ENCODE measurements at regions not wholly inside any gene's neighbourhood (a gene's known extent, or its start where the extent isn't known, plus 50 kb on each side); places are given as distances from the start of the nearest gene placed in this dataset.

GRCh38 chr12:94712815-94713515 lies 62.6 kb upstream of the TMCC3 start:
- DNase-seq (no peak), ATAC-seq (no peak)

- DNase-seq, result peak; percentile 20
- peak; percentile 40 for ATAC-seq
Observed at GRCh38 chr12:94710933-94711332, 60.6 kb upstream of the TMCC3 start.

GRCh38 chr12:94707892-94708291 lies 57.5 kb upstream of the TMCC3 start:
- no peak for DNase-seq
- ATAC-seq, result no peak

- ATAC-seq, result no peak
- DNase-seq, result no peak
Observed at GRCh38 chr12:94707036-94707435, 56.7 kb upstream of the TMCC3 start.

GRCh38 chr12:94706250-94706661 lies 55.9 kb upstream of the TMCC3 start:
- DNase-seq (no peak), ATAC-seq (peak; percentile 61)

- DNase-seq, result no peak
- no peak for ATAC-seq
Observed at GRCh38 chr12:94705676-94706075, 55.3 kb upstream of the TMCC3 start.

GRCh38 chr12:94704452-94705306 lies 54.3 kb upstream of the TMCC3 start:
- DNase-seq, result no peak
- no peak for ATAC-seq

GRCh38 chr12:94702696-94703095 lies 52.3 kb upstream of the TMCC3 start:
- DNase-seq, result no peak
- no peak for ATAC-seq

GRCh38 chr12:94701711-94702110 lies 51.4 kb upstream of the TMCC3 start:
- ATAC-seq (no peak), DNase-seq (no peak)

- ATAC-seq, result no peak
- DNase-seq, result no peak
Observed at GRCh38 chr12:94700662-94701061, 50.3 kb upstream of the TMCC3 start.

Data from stimulated activated naive CD8-positive, alpha-beta T cell treated with anti-CD3 and anti-CD28 coated beads, Interleukin-15, Interleukin-2, amounts not matched to agents 100 U/mL and 50 U/mL, for 24 hours (primary cell).